ENCODE measurements at regions not wholly inside any gene's neighbourhood (a gene's known extent, or its start where the extent isn't known, plus 50 kb on each side); places are given as distances from the start of the nearest gene placed in this dataset.

GRCh38 chr5:6309949-6310348 is 68.4 kb downstream of the MED10 start:
- TF ChIP-seq CTCF (IDR thresholded peaks at IDR 0.05) (no peak), POLR2A (IDR thresholded peaks at IDR 0.05) (no peak), POLR2AphosphoS5 (IDR thresholded peaks at IDR 0.05) (no peak)
